ENCODE measurements at regions not wholly inside any gene's neighbourhood (a gene's known extent, or its start where the extent isn't known, plus 50 kb on each side); places are given as distances from the start of the nearest gene placed in this dataset.

- no peak for DNase-seq
- WGBS, 5 donors, result 38 to 47% (median 42%) methylated on average over 7 of the region's 7 CpGs
- Histone ChIP-seq H3K36me3 (no peaks in the 10 kb centered on the region), H3K27me3 (replicated peaks in 1 of 7) (no peaks in the 10 kb centered on the region), H3K4me1 (no peaks in the 10 kb centered on the region), H3K9me3 (no peaks in the 10 kb centered on the region), H3K27ac (no peak overlapping the region), H3K4me3 (no peak overlapping the region)
- intact Hi-C loops (cut with DNase I; ENCODE audit: low total_unique reads), result no loop called here
- TF ChIP-seq, protein P1, sequence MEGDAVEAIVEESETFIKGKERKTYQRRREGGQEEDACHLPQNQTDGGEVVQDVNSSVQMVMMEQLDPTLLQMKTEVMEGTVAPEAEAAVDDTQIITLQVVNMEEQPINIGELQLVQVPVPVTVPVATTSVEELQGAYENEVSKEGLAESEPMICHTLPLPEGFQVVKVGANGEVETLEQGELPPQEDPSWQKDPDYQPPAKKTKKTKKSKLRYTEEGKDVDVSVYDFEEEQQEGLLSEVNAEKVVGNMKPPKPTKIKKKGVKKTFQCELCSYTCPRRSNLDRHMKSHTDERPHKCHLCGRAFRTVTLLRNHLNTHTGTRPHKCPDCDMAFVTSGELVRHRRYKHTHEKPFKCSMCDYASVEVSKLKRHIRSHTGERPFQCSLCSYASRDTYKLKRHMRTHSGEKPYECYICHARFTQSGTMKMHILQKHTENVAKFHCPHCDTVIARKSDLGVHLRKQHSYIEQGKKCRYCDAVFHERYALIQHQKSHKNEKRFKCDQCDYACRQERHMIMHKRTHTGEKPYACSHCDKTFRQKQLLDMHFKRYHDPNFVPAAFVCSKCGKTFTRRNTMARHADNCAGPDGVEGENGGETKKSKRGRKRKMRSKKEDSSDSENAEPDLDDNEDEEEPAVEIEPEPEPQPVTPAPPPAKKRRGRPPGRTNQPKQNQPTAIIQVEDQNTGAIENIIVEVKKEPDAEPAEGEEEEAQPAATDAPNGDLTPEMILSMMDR (IDR thresholded peaks at IDR 0.05 in 8 of 11, conservative IDR thresholded peaks at IDR 0.05 in 3 of 11), result no peak
- TF ChIP-seq POLR2AphosphoS5 (IDR thresholded peaks at IDR 0.05), result no peak
- TF ChIP-seq POLR2A (IDR thresholded peaks at IDR 0.05), result no peak
Measured at GRCh38 chr12:98106031-98106683, 409.2 kb upstream of the TMPO start.

GRCh38 chr12:98109266-98109665, 406.1 kb upstream of the TMPO start:
- Histone ChIP-seq H3K4me1 (no peaks in the 10 kb centered on the region), H3K27ac (no peak overlapping the region), H3K27me3 (replicated peaks in 1 of 7) (no peaks in the 10 kb centered on the region), H3K36me3 (no peaks in the 10 kb centered on the region), H3K4me3 (no peak overlapping the region), H3K9me3 (no peaks in the 10 kb centered on the region)
- TF ChIP-seq POLR2A (IDR thresholded peaks at IDR 0.05) (no peak), POLR2AphosphoS5 (IDR thresholded peaks at IDR 0.05) (no peak)
- TF ChIP-seq, protein P1 (IDR thresholded peaks at IDR 0.05 in 8 of 11, conservative IDR thresholded peaks at IDR 0.05 in 3 of 11), result no peak
- intact Hi-C loops (cut with DNase I; ENCODE audit: low total_unique reads), result no loop called here
- 68 to 76% (median 71%) methylated on average over 3 of the region's 3 CpGs for WGBS, 5 donors
- DNase-seq, result no peak

- TF ChIP-seq, protein P1 (IDR thresholded peaks at IDR 0.05 in 8 of 11, conservative IDR thresholded peaks at IDR 0.05 in 3 of 11), result no peak
Measured at GRCh38 chr12:98110536-98110935, 404.9 kb upstream of the TMPO start.

GRCh38 chr12:98113548-98113947, 401.8 kb upstream of the TMPO start:
- WGBS, 5 donors, result 84 to 92% (median 91%) methylated on average over 2 of the region's 2 CpGs
- Histone ChIP-seq H3K36me3 (no peaks in the 10 kb centered on the region), H3K4me3 (no peak overlapping the region), H3K9me3 (no peaks in the 10 kb centered on the region), H3K4me1 (no peaks in the 10 kb centered on the region), H3K27me3 (replicated peaks in 1 of 7) (no peaks in the 10 kb centered on the region), H3K27ac (no peak overlapping the region)
- no peak for DNase-seq
- TF ChIP-seq POLR2A (IDR thresholded peaks at IDR 0.05), result no peak
- no peak for TF ChIP-seq POLR2AphosphoS5 (IDR thresholded peaks at IDR 0.05)
- TF ChIP-seq, protein P1 (IDR thresholded peaks at IDR 0.05 in 8 of 11, conservative IDR thresholded peaks at IDR 0.05 in 3 of 11), result no peak
- intact Hi-C loops (cut with DNase I; ENCODE audit: low total_unique reads), result no loop called here

More at GRCh38 chr12:98110536-98110935, 404.9 kb upstream of the TMPO start:
- intact Hi-C loops (cut with DNase I; ENCODE audit: low total_unique reads), result no loop called here
- no peaks in the 10 kb centered on the region for H3K9me3 ChIP-seq
- DNase-seq, result no peak
- no peaks in the 10 kb centered on the region for H3K36me3 ChIP-seq
- no peak overlapping the region for H3K4me3 ChIP-seq
- 72 to 83% (median 74%) methylated on average over 8 of the region's 8 CpGs for WGBS, 5 donors
- no peaks in the 10 kb centered on the region for H3K4me1 ChIP-seq
- H3K27ac ChIP-seq, result no peak overlapping the region
- H3K27me3 ChIP-seq (replicated peaks in 1 of 7), result no peaks in the 10 kb centered on the region

Measured in spleen (tissue), 11 donors.